ENCODE measurements at regions not wholly inside any gene's neighbourhood (a gene's known extent, or its start where the extent isn't known, plus 50 kb on each side); places are given as distances from the start of the nearest gene placed in this dataset.
"Not testable (repeated sequence)": the region's sequence is repeated elsewhere in the genome, so short reads cannot be mapped to it uniquely, and the experiment has no call there.

- not testable (repeated sequence) for H3K4me1 ChIP-seq (ENCODE audit: insufficient read depth, low read length); H3K9me3 ChIP-seq (ENCODE audit: low read depth, low read length); H3K27me3 ChIP-seq (ENCODE audit: insufficient read depth, low read length); H3K4me3 ChIP-seq (ENCODE audit: low read length)
Measured at GRCh38 chr3:68485845-68486244, 446.5 kb downstream of the TAFA4 start.

DNA sequence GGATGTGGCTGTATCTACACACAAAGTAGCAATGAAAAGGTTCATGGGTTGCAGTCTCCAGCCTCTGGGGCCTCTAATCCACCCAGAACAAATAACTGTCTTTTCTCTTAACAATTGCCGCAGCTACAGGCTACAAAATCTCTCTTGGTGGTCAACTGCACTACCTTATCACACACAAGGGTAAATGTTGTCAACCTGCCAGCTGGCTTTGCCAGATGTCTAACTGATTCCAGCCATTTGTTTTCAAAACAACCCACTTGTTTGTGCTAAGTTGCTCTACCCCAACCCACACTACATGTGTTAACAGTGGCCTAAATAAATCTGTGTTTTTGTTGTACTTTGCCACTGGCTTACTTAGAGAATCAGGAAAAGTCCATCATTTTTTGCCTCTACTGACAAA lies 447.3 kb downstream of the TAFA4 start:
- no peaks in the 10 kb centered on the region for H3K9me3 ChIP-seq (ENCODE audit: low read depth, low read length)
- H3K27me3 ChIP-seq (ENCODE audit: insufficient read depth, low read length), result no peaks in the 10 kb centered on the region
- no peak overlapping the region for H3K4me3 ChIP-seq (ENCODE audit: low read length)
- no peaks in the 10 kb centered on the region for H3K4me1 ChIP-seq (ENCODE audit: insufficient read depth, low read length)

DNA sequence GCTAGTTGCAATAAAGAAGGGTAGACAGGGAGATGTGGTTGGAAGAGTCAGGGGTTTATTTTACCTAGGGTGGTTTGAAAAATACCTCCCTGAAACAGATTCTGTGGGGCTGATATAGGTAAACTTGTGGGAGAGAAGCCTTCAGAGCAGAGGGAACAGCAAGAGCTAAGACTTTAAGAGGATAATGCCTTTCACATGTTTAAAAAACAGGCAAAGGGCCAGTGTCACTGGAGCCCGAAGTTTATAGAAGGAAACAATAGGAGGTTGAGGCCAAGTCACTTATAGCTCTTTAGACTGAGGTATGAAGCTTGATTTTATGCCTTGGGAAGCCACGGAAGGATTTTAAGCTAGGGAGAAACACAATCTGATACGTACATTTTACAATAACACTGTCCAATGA lies 448.7 kb downstream of the TAFA4 start:
- no peak overlapping the region for H3K4me3 ChIP-seq (ENCODE audit: low read length)
- no peaks in the 10 kb centered on the region for H3K9me3 ChIP-seq (ENCODE audit: low read depth, low read length)

GRCh38 chr3:68483041-68483440 lies 449.3 kb downstream of the TAFA4 start:
- H3K4me1 ChIP-seq (ENCODE audit: insufficient read depth, low read length), result no peaks in the 10 kb centered on the region
- H3K27me3 ChIP-seq (ENCODE audit: insufficient read depth, low read length), result no peaks in the 10 kb centered on the region
- no peaks in the 10 kb centered on the region for H3K9me3 ChIP-seq (ENCODE audit: low read depth, low read length)
- no peak overlapping the region for H3K4me3 ChIP-seq (ENCODE audit: low read length)

More for the DNA sequence above, 448.7 kb downstream of the TAFA4 start:
- no peaks in the 10 kb centered on the region for H3K27me3 ChIP-seq (ENCODE audit: insufficient read depth, low read length)
- H3K4me1 ChIP-seq (ENCODE audit: insufficient read depth, low read length), result no peaks in the 10 kb centered on the region

GRCh38 chr3:68482565-68482964 lies 449.8 kb downstream of the TAFA4 start:
- Histone ChIP-seq H3K27me3 (ENCODE audit: insufficient read depth, low read length) (no peaks in the 10 kb centered on the region), H3K9me3 (ENCODE audit: low read depth, low read length) (no peaks in the 10 kb centered on the region), H3K4me3 (ENCODE audit: low read length) (no peak overlapping the region), H3K4me1 (ENCODE audit: insufficient read depth, low read length) (no peaks in the 10 kb centered on the region)

DNA sequence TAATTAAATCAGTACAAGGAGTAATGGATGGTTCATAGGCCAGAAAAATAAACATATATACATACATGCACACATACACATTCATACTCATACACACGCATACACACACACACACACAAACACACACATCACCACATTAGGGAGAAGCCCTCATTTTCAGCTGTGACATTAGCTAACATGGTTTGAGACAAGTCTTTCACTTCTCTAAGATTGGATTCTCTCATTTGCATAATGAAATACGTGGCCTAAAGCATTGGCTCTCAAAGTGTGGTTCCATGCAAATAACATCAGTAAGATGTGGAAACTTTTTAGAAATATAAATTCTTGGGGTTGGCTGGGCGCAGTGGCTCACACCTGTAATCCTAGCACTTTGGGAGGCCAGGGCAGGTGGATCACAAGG lies 452.6 kb downstream of the TAFA4 start:
- Histone ChIP-seq H3K4me3 (ENCODE audit: low read length) (no peak overlapping the region), H3K4me1 (ENCODE audit: insufficient read depth, low read length) (no peaks in the 10 kb centered on the region), H3K27me3 (ENCODE audit: insufficient read depth, low read length) (no peaks in the 10 kb centered on the region), H3K9me3 (ENCODE audit: low read depth, low read length) (no peaks in the 10 kb centered on the region)

- no peaks in the 10 kb centered on the region for H3K4me1 ChIP-seq (ENCODE audit: insufficient read depth, low read length)
- H3K9me3 ChIP-seq (ENCODE audit: low read depth, low read length), result no peaks in the 10 kb centered on the region
- no peak overlapping the region for H3K4me3 ChIP-seq (ENCODE audit: low read length)
- no peaks in the 10 kb centered on the region for H3K27me3 ChIP-seq (ENCODE audit: insufficient read depth, low read length)
Measured at GRCh38 chr3:68468695-68469375, 463.5 kb downstream of the TAFA4 start.

DNA sequence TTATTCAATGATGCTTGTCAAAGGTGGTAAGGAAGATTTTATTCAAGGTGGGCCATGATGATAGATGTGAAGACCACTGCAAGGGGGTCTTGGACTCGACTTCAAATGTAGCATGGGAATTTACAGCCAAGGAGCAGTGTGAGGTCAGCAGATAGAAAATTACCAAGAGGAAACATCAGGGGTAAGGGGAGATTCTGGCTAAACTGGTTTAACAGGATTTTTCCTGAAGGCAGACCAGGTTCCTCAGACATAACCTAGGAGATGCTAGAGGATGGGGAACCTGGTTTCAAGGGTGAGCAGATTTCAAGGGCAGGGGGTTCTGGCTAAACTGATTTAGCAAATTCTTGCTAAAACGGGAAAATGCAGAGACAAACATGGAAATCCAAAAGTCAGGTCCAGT lies 464.9 kb downstream of the TAFA4 start:
- Histone ChIP-seq H3K27me3 (ENCODE audit: insufficient read depth, low read length) (no peaks in the 10 kb centered on the region), H3K4me3 (ENCODE audit: low read length) (no peak overlapping the region), H3K9me3 (ENCODE audit: low read depth, low read length) (no peaks in the 10 kb centered on the region), H3K4me1 (ENCODE audit: insufficient read depth, low read length) (no peaks in the 10 kb centered on the region)

GRCh38 chr3:68458581-68458980 lies 473.8 kb downstream of the TAFA4 start:
- no peaks in the 10 kb centered on the region for H3K27me3 ChIP-seq (ENCODE audit: insufficient read depth, low read length)
- H3K9me3 ChIP-seq (ENCODE audit: low read depth, low read length), result no peaks in the 10 kb centered on the region
- no peaks in the 10 kb centered on the region for H3K4me1 ChIP-seq (ENCODE audit: insufficient read depth, low read length)
- no peak overlapping the region for H3K4me3 ChIP-seq (ENCODE audit: low read length)

GRCh38 chr3:68448510-68449383 lies 483.6 kb downstream of the TAFA4 start:
- H3K4me1 ChIP-seq (ENCODE audit: insufficient read depth, low read length), result no peaks in the 10 kb centered on the region
- H3K4me3 ChIP-seq (ENCODE audit: low read length), result no peak overlapping the region
- no peaks in the 10 kb centered on the region for H3K9me3 ChIP-seq (ENCODE audit: low read depth, low read length)
- H3K27me3 ChIP-seq (ENCODE audit: insufficient read depth, low read length), result no peaks in the 10 kb centered on the region

- H3K27me3 ChIP-seq (ENCODE audit: insufficient read depth, low read length), result no peaks in the 10 kb centered on the region
- H3K9me3 ChIP-seq (ENCODE audit: low read depth, low read length), result no peaks in the 10 kb centered on the region
- no peaks in the 10 kb centered on the region for H3K4me1 ChIP-seq (ENCODE audit: insufficient read depth, low read length)
- H3K4me3 ChIP-seq (ENCODE audit: low read length), result no peak overlapping the region
Measured at GRCh38 chr3:68447885-68448284, 484.5 kb downstream of the TAFA4 start.

GRCh38 chr3:68441054-68441453 lies 491.3 kb downstream of the TAFA4 start:
- H3K4me1 ChIP-seq (ENCODE audit: insufficient read depth, low read length), result no peaks in the 10 kb centered on the region
- no peak overlapping the region for H3K4me3 ChIP-seq (ENCODE audit: low read length)
- no peaks in the 10 kb centered on the region for H3K9me3 ChIP-seq (ENCODE audit: low read depth, low read length)
- H3K27me3 ChIP-seq (ENCODE audit: insufficient read depth, low read length), result no peaks in the 10 kb centered on the region

DNA sequence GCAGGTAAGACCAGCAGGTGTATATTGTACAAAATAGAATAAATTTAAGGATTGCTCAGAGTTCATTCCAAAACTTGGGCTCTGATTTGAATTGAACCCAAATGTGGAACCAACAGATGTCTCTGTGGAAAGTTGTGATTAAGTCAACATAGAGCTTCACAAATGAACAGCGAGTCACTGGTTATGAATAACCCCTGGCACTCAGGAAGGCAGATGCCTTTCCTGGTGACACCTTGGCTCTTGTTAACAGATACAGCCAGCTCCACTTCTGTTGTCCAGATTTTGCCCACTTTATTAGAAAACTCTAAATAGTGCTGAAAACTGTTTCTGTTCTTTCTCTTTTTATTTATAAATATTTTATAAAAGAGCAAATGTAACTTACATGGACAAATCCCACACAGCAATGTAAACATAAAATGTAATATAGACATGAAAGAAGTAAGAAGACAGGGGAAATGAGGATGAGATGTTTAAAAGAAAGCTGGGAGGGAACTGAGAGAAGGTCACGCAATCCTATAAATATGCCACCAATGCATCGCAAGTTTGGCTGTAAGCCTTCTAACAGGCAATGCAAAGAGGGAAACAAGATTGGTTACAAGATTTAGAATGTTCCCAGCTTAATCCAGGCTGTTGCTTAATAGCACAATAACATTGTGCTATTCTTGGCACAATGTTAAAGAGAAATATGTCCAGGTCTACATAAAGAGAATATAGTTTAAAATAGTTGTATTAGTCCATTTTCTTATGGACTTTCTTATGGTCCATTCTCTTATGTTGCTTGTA lies 495.5 kb downstream of the TAFA4 start:
- no peaks in the 10 kb centered on the region for H3K9me3 ChIP-seq (ENCODE audit: low read depth, low read length)
- H3K4me3 ChIP-seq (ENCODE audit: low read length), result no peak overlapping the region
- H3K27me3 ChIP-seq (ENCODE audit: insufficient read depth, low read length), result no peaks in the 10 kb centered on the region
- H3K4me1 ChIP-seq (ENCODE audit: insufficient read depth, low read length), result no peaks in the 10 kb centered on the region

- H3K9me3 ChIP-seq (ENCODE audit: low read depth, low read length), result no peaks in the 10 kb centered on the region
- H3K4me3 ChIP-seq (ENCODE audit: low read length), result no peak overlapping the region
- no peaks in the 10 kb centered on the region for H3K27me3 ChIP-seq (ENCODE audit: insufficient read depth, low read length)
- no peaks in the 10 kb centered on the region for H3K4me1 ChIP-seq (ENCODE audit: insufficient read depth, low read length)
Measured at GRCh38 chr3:68428495-68428894, 503.9 kb downstream of the TAFA4 start.

DNA sequence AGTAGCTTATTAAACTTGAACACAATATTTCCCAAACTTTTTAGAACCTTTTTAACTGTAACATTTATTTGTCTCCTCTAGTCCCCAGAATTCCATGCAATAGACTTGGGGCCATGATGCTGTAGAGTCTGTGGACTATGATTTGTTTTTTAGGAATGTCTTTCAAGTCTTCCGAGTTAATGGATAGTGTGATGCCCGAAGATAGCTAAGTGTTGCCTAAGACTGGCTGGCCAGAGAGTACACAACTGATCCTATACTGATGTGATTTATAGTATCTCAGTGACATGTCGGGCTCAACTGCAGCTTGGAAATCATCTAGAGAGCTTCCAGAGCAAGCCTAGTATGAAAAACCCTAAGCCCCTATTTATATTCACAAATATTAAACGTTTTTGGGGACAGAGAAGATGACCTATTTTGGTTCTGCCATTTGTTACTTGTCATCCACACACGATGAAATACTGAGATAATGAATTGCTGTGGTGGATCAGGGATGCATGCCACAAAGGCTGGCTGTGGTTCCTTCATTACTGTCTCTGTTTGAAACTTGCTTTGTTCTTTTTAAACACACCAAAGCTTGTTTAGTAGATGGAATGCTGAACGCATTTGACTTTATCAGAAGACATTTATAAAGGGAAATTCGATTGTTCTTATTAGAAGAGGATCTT lies 507.4 kb downstream of the TAFA4 start:
- no peaks in the 10 kb centered on the region for H3K4me1 ChIP-seq (ENCODE audit: insufficient read depth, low read length)
- no peaks in the 10 kb centered on the region for H3K9me3 ChIP-seq (ENCODE audit: low read depth, low read length)
- H3K27me3 ChIP-seq (ENCODE audit: insufficient read depth, low read length), result no peaks in the 10 kb centered on the region
- H3K4me3 ChIP-seq (ENCODE audit: low read length), result no peak overlapping the region
